H1 (cell line): ENCODE measurements at regions not wholly inside any gene's neighbourhood (a gene's known extent, or its start where the extent isn't known, plus 50 kb on each side); places are given as distances from the start of the nearest gene placed in this dataset.

Experiments
- CTCF ChIA-PET: fragments of 300-600 bp; sonication (Branson Sonifier 250); formaldehyde crosslinking; loops from one replicate; lab custom pipeline; 2021; ENCODE audit not compliant: partially characterized antibody; lab: Charles Lee
- POLR2A ChIA-PET: fragments of 300-600 bp; sonication (Branson Sonifier 250); formaldehyde crosslinking; loops from one replicate; lab custom pipeline; 2021; ENCODE audit warnings: inconsistent platforms; ENCODE audit not compliant: partially characterized antibody; lab: Charles Lee
- DNase-seq, 2 experiments: peaks; one replicate each; pipeline versions ENCODE4 v3.0.0 to v3.0.0-alpha.2; 2010 to 2022; ENCODE audit warnings: low spot score in 2 of 2, low read depth in 1 of 2, mixed read lengths in 1 of 2
- FAIRE-seq: peaks from 2 replicates; lab custom pipeline; 2011; peaks lifted over from hg19 to GRCh38; lab: Jason Lieb, UNC
- H2AFZ ChIP-seq: 2 replicates; pipeline ENCODE4 v1.8.1; 2012; ENCODE audit warnings: low read length, inconsistent platforms
- H2AK5ac ChIP-seq: 2 replicates; pipeline ENCODE4 v1.6.1; 2013; ENCODE audit warnings: low read depth, low read length
- H2BK120ac ChIP-seq: replicated peaks from 2 replicates; pipeline ENCODE3; 2013; ENCODE audit warnings: low read depth, low read length, inconsistent platforms
- H2BK12ac ChIP-seq: 2 replicates; pipeline ENCODE4 v1.6.1; 2013; ENCODE audit warnings: low read depth, low read length
- H2BK15ac ChIP-seq: 2 replicates; pipeline ENCODE4 v1.6.1; 2013; ENCODE audit warnings: low read length
- H2BK20ac ChIP-seq: 2 replicates; pipeline ENCODE4 v1.6.1; 2013; ENCODE audit warnings: low read length
- H2BK5ac ChIP-seq: 2 replicates; pipeline ENCODE4 v1.6.1; 2013; ENCODE audit warnings: low read depth, low read length
- H3K14ac ChIP-seq: 2 replicates; pipeline ENCODE4 v1.6.1; 2013; ENCODE audit warnings: inconsistent platforms; ENCODE audit not compliant: insufficient read length
- H3K18ac ChIP-seq: 2 replicates; pipeline ENCODE4 v1.6.1; 2013; ENCODE audit warnings: low read length; ENCODE audit errors: extremely low read depth
- H3K23ac ChIP-seq: 2 replicates; pipeline ENCODE4 v1.6.1; 2013; ENCODE audit warnings: inconsistent platforms; ENCODE audit not compliant: insufficient read length
- H3K23me2 ChIP-seq: 2 replicates; pipeline ENCODE4 v1.6.1; 2013; ENCODE audit warnings: low read depth, low read length
- H3K27ac ChIP-seq: 2 replicates; pipeline ENCODE4 v1.6.1; 2011; ENCODE audit warnings: low read depth, low read length, inconsistent platforms
- H3K27me3 ChIP-seq, 4 experiments: replicated peaks in 1 of 4; 1 replicate in 1 of 4; 2 replicates in 3 of 4; pipeline versions ENCODE4 v1.6.1 to v1.8.1; 2011 to 2013; ENCODE audit warnings: low read length in 3 of 4, mild to moderate bottlenecking in 3 of 4, inconsistent platforms in 2 of 4, mixed read lengths in 2 of 4, moderate library complexity in 1 of 4; ENCODE audit not compliant: control insufficient read depth in 3 of 4, insufficient read depth in 3 of 4; ENCODE audit errors: extremely low read depth in 1 of 4
- H3K36me3 ChIP-seq, 4 experiments: 2 replicates each; pipeline versions ENCODE4 v1.6.1 to v1.8.1; 2011 to 2013; ENCODE audit warnings: mild to moderate bottlenecking in 4 of 4, low read length in 3 of 4, moderate library complexity in 2 of 4, control low read depth in 1 of 4, inconsistent platforms in 1 of 4; ENCODE audit not compliant: insufficient read depth in 4 of 4, control insufficient read depth in 2 of 4
- H3K4ac ChIP-seq: replicated peaks from 2 replicates; pipeline ENCODE3; 2013; ENCODE audit warnings: low read length, low read depth, mixed read lengths, inconsistent platforms; ENCODE audit not compliant: insufficient read length
- H3K4me1 ChIP-seq, 4 experiments: replicated peaks in 1 of 4; 1 replicate in 1 of 4; 2 replicates in 3 of 4; pipeline versions ENCODE4 v1.6.1 to v1.8.1; 2011 to 2013; ENCODE audit warnings: low read length in 3 of 4, inconsistent platforms in 2 of 4, mixed read lengths in 1 of 4; ENCODE audit not compliant: insufficient read depth in 4 of 4, control insufficient read depth in 3 of 4
- H3K4me2 ChIP-seq, 2 experiments: 2 replicates each; pipeline versions ENCODE4 v1.6.1 to v1.8.1; 2011 to 2013; ENCODE audit warnings: low read depth in 2 of 2, low read length in 2 of 2, control low read depth in 1 of 2, inconsistent platforms in 1 of 2, mild to moderate bottlenecking in 1 of 2; ENCODE audit not compliant: insufficient read depth in 1 of 2
- H3K4me3 ChIP-seq, 4 experiments: fragments of 200-600, 300-600 bp in 1 of 4; sonication (generic), shearing (Covaris generic), sonication (Bioruptor Twin) in 1 of 4; 2 replicates each; pipeline versions ENCODE4 v1.5.1 to v1.8.1; 2011 to 2016; ENCODE audit warnings: low read length in 4 of 4, low read depth in 3 of 4, control low read depth in 2 of 4, inconsistent platforms in 2 of 4, mild to moderate bottlenecking in 2 of 4, mixed read lengths in 1 of 4, moderate library complexity in 1 of 4; ENCODE audit not compliant: insufficient read depth in 2 of 4; ENCODE audit errors: extremely low read depth in 1 of 4
- H3K56ac ChIP-seq: replicated peaks from 2 replicates; pipeline ENCODE3; 2013; ENCODE audit warnings: low read depth, mild to moderate bottlenecking, mixed read lengths, low read length, inconsistent platforms; ENCODE audit not compliant: insufficient read length
- H3K79me1 ChIP-seq: 2 replicates; pipeline ENCODE4 v1.6.1; 2013; ENCODE audit warnings: low read depth, low read length, control low read depth
- H3K79me2 ChIP-seq, 2 experiments: 2 replicates each; pipeline versions ENCODE4 v1.6.1 to v1.8.1; 2012 to 2013; ENCODE audit warnings: low read length in 2 of 2, mild to moderate bottlenecking in 2 of 2, inconsistent platforms in 1 of 2; ENCODE audit not compliant: insufficient read depth in 2 of 2, control insufficient read depth in 1 of 2
- H3K9ac ChIP-seq, 4 experiments: replicated peaks in 1 of 4; 1 replicate in 1 of 4; 2 replicates in 3 of 4; pipeline versions ENCODE4 v1.6.1 to v1.8.1; 2011 to 2013; ENCODE audit warnings: low read depth in 3 of 4, low read length in 3 of 4, control low read depth in 2 of 4, mild to moderate bottlenecking in 2 of 4, moderate library complexity in 2 of 4, inconsistent platforms in 1 of 4; ENCODE audit errors: extremely low read depth in 1 of 4
- H3K9me3 ChIP-seq, 2 experiments: 2 replicates each; pipeline versions ENCODE4 v1.6.1 to v1.8.1; 2012 to 2013; ENCODE audit warnings: mild to moderate bottlenecking in 2 of 2, moderate library complexity in 2 of 2, control low read depth in 1 of 2, inconsistent platforms in 1 of 2, low read depth in 1 of 2, low read length in 1 of 2, mixed read lengths in 1 of 2; ENCODE audit not compliant: insufficient read depth in 2 of 2
- H4K20me1 ChIP-seq, 2 experiments: replicated peaks in 1 of 2; 2 replicates each; pipeline versions ENCODE3 to v1.8.1; 2011 to 2013; ENCODE audit warnings: inconsistent platforms in 2 of 2, low read length in 2 of 2, mild to moderate bottlenecking in 1 of 2; ENCODE audit not compliant: insufficient read depth in 2 of 2, control insufficient read depth in 1 of 2
- H4K5ac ChIP-seq: 2 replicates; pipeline ENCODE4 v1.6.1; 2013; ENCODE audit warnings: low read length, low read depth, mixed read lengths, inconsistent platforms; ENCODE audit not compliant: insufficient read length
- H4K8ac ChIP-seq: 2 replicates; pipeline ENCODE4 v1.8.0; 2013; ENCODE audit warnings: mild to moderate bottlenecking, moderate library complexity, low read length, inconsistent platforms; ENCODE audit not compliant: insufficient read depth; ENCODE audit errors: extremely low read depth
- H4K91ac ChIP-seq: replicated peaks from 2 replicates; pipeline ENCODE3; 2013; ENCODE audit warnings: low read length, mixed read lengths, inconsistent platforms; ENCODE audit not compliant: insufficient read length
- ATF3 ChIP-seq: IDR thresholded peaks from 2 replicates; pipeline ENCODE4 v1.6.1; 2011; ENCODE audit warnings: low read depth, mild to moderate bottlenecking, low read length; ENCODE audit not compliant: insufficient read depth
- CBX8 ChIP-seq: fragments of 300-800, 300-1000 bp; sonication (generic); IDR thresholded peaks from 2 replicates; pipeline ENCODE4 v1.7.1; 2016; ENCODE audit warnings: low read depth, low read length, borderline replicate concordance
- EGR1 ChIP-seq: IDR thresholded peaks from 2 replicates; pipeline ENCODE4 v1.6.1; 2011; ENCODE audit warnings: low read depth, low read length, borderline replicate concordance
- GTF2F1 ChIP-seq: IDR thresholded peaks from 2 replicates; pipeline ENCODE4 v1.6.1; 2012; ENCODE audit warnings: low read depth, low read length, improper control_type of control experiment, borderline replicate concordance
- JUN ChIP-seq: IDR thresholded peaks from 2 replicates; pipeline ENCODE4 v1.6.1; 2011; ENCODE audit warnings: low read depth, mild to moderate bottlenecking, improper control_type of control experiment, low read length
- POLR2AphosphoS5 ChIP-seq: IDR thresholded peaks from 2 replicates; pipeline ENCODE4 v1.6.1; 2011; ENCODE audit warnings: low read depth, low read length
- SRF ChIP-seq: IDR thresholded peaks from 2 replicates; pipeline ENCODE4 v1.6.1; 2011; ENCODE audit warnings: mild to moderate bottlenecking, low read depth, low read length, moderate library complexity
- WGBS, 2 experiments: shearing (Covaris generic) in 1 of 2; methylation state at CpG; one replicate each; pipeline versions ENCODE4 v1.1.6 to v1.1.7; 2013 to 2015; ENCODE audit warnings: low lambda C conversion rate in 2 of 2, mixed read lengths in 2 of 2, inconsistent platforms in 1 of 2, low coverage in 1 of 2, missing lambda C conversion rate in 1 of 2; ENCODE audit not compliant: insufficient replicate concordance in 2 of 2, insufficient coverage in 1 of 2, insufficient read length in 1 of 2; ENCODE audit errors: extremely low coverage in 1 of 2, missing lambda C conversion rate in 1 of 2; 5-methylcytosine and 5-hydroxymethylcytosine counted together

GRCh38 chr16:80317116-80317515, 223.7 kb upstream of the DYNLRB2 start:
- no peaks in the 10 kb centered on the region for H3K4me1 ChIP-seq
- H3K4ac ChIP-seq = no peak overlapping the region
- H3K9ac ChIP-seq = no peak overlapping the region
- no peak overlapping the region for H2AK5ac ChIP-seq
- H4K91ac ChIP-seq = no peak overlapping the region
- ChIA-PET CTCF (interaction anchor here (1.0 to 2.6 kb wide), 13 partner anchors 8 to 167 kb away, joined by 3 to 10 read pairs (median 4); no protein-coding TSS in a partner anchor), POLR2A (no interaction called here)
- no peaks in the 10 kb centered on the region for H3K27me3 ChIP-seq
- no peaks in the 10 kb centered on the region for H3K23me2 ChIP-seq
- H3K18ac ChIP-seq = no peak overlapping the region
- no peaks in the 10 kb centered on the region for H3K79me1 ChIP-seq
- no peak overlapping the region for H3K27ac ChIP-seq
- no peaks in the 10 kb centered on the region for H4K20me1 ChIP-seq
- no peak overlapping the region for H2BK5ac ChIP-seq
- H4K5ac ChIP-seq = no peak overlapping the region
- no peaks in the 10 kb centered on the region for H3K9me3 ChIP-seq
- no peak overlapping the region for H2AFZ ChIP-seq
- no peak overlapping the region for H3K14ac ChIP-seq
- no peak overlapping the region for H2BK20ac ChIP-seq
- H3K4me3 ChIP-seq = no peak overlapping the region
- H3K23ac ChIP-seq = no peak overlapping the region
- H3K79me2 ChIP-seq = no peaks in the 10 kb centered on the region
- no peak overlapping the region for H2BK12ac ChIP-seq
- H2BK15ac ChIP-seq = no peak overlapping the region
- no peak overlapping the region for H3K4me2 ChIP-seq
- 90% methylated on average over 10 of the region's 10 CpGs; no CpG with 5 or more reads in 1 of the 2 experiments for WGBS, 2 experiments
- H4K8ac ChIP-seq = no peak overlapping the region
- peak in 1 of 2 experiments; percentile 8 for DNase-seq
- H3K36me3 ChIP-seq = no peaks in the 10 kb centered on the region
- H3K56ac ChIP-seq = no peak overlapping the region
- H2BK120ac ChIP-seq = no peak overlapping the region
- no peak for FAIRE-seq
- no peak for TF ChIP-seq SRF
- no peak for TF ChIP-seq CBX8
- TF ChIP-seq ATF3 = no peak
- TF ChIP-seq POLR2AphosphoS5 = no peak
- TF ChIP-seq EGR1 = no peak
- TF ChIP-seq GTF2F1 = no peak
- no peak for TF ChIP-seq JUN
